SK-MEL-5 (cell line): ENCODE measurements at regions not wholly inside any gene's neighbourhood (a gene's known extent, or its start where the extent isn't known, plus 50 kb on each side); places are given as distances from the start of the nearest gene placed in this dataset.

Experiments
- DNase-seq: peaks from one replicate; pipeline ENCODE4 v3.0.0-alpha.2; 2016; ENCODE audit warnings: low read depth, low spot score
- in situ Hi-C: cut with HindIII; loops from 2 replicates; pipeline ENCODE4 v1.10.0; 2016; ENCODE audit warnings: low sequenced_read_pairs, high pct_unique_total_duplicates, low pct_unique_long_range_greater_than_20kb

GRCh38 chr1:199704231-199704630 is 323.3 kb upstream of the NR5A2 start:
- no peak for DNase-seq
- in situ Hi-C loops: no loop called here

GRCh38 chr1:199705825-199706224 is 321.7 kb upstream of the NR5A2 start:
- in situ Hi-C loops: no loop called here
- DNase-seq: no peak

- in situ Hi-C loops: no loop called here
- DNase-seq: no peak
Observed at GRCh38 chr1:199706826-199707606, 320.5 kb upstream of the NR5A2 start.

GRCh38 chr1:199710974-199711373 is 316.5 kb upstream of the NR5A2 start:
- no peak for DNase-seq
- in situ Hi-C loops: no loop called here

- DNase-seq: no peak
- in situ Hi-C loops: no loop called here
Observed at GRCh38 chr1:199716729-199717128, 310.8 kb upstream of the NR5A2 start.

- in situ Hi-C loops: no loop called here
- no peak for DNase-seq
Observed at GRCh38 chr1:199719156-199719842, 308.2 kb upstream of the NR5A2 start.

GRCh38 chr1:199720496-199720895 is 307.0 kb upstream of the NR5A2 start:
- no peak for DNase-seq
- in situ Hi-C loops: no loop called here

- in situ Hi-C loops: no loop called here
- no peak for DNase-seq
Observed at GRCh38 chr1:199721001-199721400, 306.5 kb upstream of the NR5A2 start.

GRCh38 chr1:199723250-199723956 is 304.1 kb upstream of the NR5A2 start:
- DNase-seq: no peak
- in situ Hi-C loops: no loop called here

- no peak for DNase-seq
- in situ Hi-C loops: no loop called here
Observed at GRCh38 chr1:199724049-199724448, 303.5 kb upstream of the NR5A2 start.

GRCh38 chr1:199725002-199725565 is 302.4 kb upstream of the NR5A2 start:
- DNase-seq: no peak
- in situ Hi-C loops: no loop called here

- no peak for DNase-seq
- in situ Hi-C loops: no loop called here
Observed at GRCh38 chr1:199727682-199728081, 299.8 kb upstream of the NR5A2 start.

- DNase-seq: no peak
- in situ Hi-C loops: no loop called here
Observed at GRCh38 chr1:199728345-199728744, 299.2 kb upstream of the NR5A2 start.

GRCh38 chr1:199733125-199733524 is 294.4 kb upstream of the NR5A2 start:
- in situ Hi-C loops: no loop called here
- no peak for DNase-seq

GRCh38 chr1:199734186-199734585 is 293.3 kb upstream of the NR5A2 start:
- in situ Hi-C loops: no loop called here
- DNase-seq: no peak

- in situ Hi-C loops: no loop called here
Observed at GRCh38 chr1:199735660-199736059, 291.9 kb upstream of the NR5A2 start.

GRCh38 chr1:199736646-199737045 is 290.9 kb upstream of the NR5A2 start:
- DNase-seq: no peak
- in situ Hi-C loops: no loop called here

More at GRCh38 chr1:199735660-199736059, 291.9 kb upstream of the NR5A2 start:
- DNase-seq: no peak

- DNase-seq: no peak
- in situ Hi-C loops: no loop called here
Observed at GRCh38 chr1:199741586-199741985, 285.9 kb upstream of the NR5A2 start.
